GM21423 (cell line): ENCODE measurements at regions not wholly inside any gene's neighbourhood (a gene's known extent, or its start where the extent isn't known, plus 50 kb on each side); places are given as distances from the start of the nearest gene placed in this dataset.
"Not testable (repeated sequence)": the region's sequence is repeated elsewhere in the genome, so short reads cannot be mapped to it uniquely, and the experiment has no call there.

ENCODE experiments used
- ATAC-seq: cut with Tn5 transposase; IDR thresholded peaks from one replicate; pipeline ENCODE4 v1.9.1; 2021; ENCODE audit warnings: mild to moderate bottlenecking, moderate library complexity; ENCODE audit not compliant: unreplicated experiment

- ATAC-seq = no peak
These were observed 807.9 kb downstream of the PRELID2 start for GRCh38 chr5:145027286-145027685.

GRCh38 chr5:145025775-145026174, 809.4 kb downstream of the PRELID2 start:
- ATAC-seq = no peak

GRCh38 chr5:145015146-145015545, 820.0 kb downstream of the PRELID2 start:
- no peak for ATAC-seq

DNA sequence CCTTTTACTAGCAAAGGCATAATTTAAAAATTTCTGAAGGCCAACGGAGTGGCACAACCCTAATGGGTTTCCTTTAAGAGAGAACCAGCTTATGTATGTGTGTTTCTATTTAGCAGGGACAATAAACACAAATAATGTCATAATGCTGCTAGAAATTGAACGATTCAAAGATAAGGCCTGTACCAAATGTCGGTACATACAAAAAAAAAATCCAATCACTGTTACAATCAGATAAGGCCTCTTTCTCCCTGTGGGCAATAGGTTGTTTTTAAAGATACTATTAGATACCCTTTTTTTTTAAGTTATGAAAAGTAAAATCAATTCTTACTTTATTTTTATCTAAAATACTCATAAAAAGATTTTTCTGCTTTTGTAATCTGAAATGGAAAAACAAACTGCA, 821.0 kb downstream of the PRELID2 start:
- no peak for ATAC-seq

DNA sequence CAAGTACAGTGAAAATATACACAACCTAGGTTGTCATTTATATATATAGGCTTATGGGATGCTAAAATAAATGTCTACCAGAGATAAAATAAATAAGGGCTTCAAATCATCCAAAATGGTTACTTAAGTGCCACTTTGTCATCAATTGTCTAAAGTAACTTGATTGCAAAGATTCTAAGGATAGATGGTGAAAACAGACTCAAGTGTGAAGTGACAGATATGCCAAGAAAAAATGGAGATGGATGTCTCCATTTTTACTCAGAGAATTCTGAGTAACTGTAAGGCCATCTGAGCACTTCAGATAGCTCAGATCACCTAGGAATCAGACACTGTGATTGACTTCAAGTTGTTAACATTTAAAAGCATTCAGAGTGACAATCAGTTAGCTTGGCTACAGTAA, 824.3 kb downstream of the PRELID2 start:
- ATAC-seq = no peak

DNA sequence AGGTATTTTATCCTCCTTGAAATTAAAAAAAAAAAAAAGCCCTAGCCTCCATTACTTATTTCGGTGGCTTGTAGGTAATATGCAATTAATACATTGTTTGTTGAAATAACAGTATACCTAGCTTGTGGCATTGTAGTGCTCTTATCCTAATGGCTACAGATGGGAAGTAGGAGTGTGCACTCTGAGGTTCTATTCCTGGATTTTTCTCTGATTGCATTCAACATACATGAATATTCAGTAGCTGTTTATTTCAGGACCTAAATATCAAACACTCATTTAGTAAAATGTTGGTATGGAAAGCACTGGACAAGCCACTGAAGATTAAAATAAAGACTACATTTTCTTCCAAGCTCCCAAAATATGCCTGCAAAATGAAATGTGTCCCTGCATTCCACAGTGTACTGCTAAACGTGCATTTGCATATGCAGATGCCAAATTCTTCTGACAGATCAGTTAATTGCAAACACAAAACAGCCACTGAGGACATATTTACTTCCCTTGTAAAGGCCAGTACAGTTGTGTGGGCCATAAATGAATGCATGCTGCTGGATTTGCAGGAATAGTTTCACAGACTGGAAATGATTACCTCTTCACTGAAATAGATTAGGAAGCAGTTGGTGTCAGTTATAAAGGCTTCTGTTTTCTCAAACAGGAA, 826.1 kb downstream of the PRELID2 start:
- ATAC-seq = no peak

- ATAC-seq = not testable (repeated sequence)
These were observed 823.7 kb downstream of the KCTD16 start for GRCh38 chr5:144994356-144994755.

DNA sequence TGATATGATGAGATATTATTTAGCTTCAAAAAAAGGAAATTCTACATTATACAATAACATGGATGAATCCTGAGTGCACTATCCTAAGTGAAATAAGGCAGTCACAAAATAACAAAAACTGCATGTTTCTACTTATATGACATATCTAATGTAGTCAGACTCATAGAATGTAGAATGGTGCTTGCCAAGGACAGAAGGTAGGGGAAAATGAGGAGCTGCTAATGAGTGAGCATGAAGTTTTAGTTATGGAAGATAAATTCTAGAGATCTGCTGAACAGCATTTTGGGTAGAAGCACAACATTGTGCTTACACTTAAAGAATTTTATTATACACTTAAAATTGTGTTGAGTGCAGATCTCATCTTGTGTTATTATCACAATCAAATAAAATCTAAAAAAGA, 812.4 kb downstream of the KCTD16 start:
- ATAC-seq = no peak

DNA sequence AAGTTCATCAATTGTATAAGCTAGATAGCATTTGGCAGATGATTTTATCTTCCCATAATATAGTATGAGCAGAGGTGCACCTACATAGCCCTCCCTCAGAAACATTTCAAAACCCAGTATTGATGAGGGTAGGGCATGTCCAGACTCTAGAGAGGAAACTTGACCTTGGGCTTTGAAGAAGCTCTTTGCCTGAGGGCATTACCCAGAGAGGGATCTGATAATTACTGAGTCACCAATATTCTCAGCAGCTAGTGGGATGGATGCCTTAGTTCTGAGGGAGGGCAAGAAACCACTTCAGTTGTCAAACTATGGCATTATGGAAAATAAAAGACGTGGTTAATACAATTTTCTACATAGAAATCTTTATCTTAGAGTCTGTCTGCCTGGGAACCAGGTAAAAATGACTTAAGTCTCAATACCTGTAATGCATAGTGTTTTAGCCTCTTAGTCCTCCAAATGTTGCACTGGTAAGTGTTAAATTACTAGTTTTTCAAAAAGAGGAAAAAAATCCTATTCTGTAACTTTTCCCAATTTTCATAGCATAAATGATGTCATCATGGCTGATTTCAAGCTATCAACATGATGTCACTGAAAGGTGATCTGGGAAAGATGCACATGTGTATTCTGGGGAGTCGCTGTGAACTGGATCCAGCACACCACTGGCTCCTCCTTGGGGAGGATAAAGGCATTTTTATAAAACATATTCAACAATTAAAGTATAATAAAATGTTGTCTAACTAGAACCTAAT, 809.0 kb downstream of the KCTD16 start:
- ATAC-seq = no peak

GRCh38 chr5:144972317-144972716, 801.6 kb downstream of the KCTD16 start:
- no peak for ATAC-seq

DNA sequence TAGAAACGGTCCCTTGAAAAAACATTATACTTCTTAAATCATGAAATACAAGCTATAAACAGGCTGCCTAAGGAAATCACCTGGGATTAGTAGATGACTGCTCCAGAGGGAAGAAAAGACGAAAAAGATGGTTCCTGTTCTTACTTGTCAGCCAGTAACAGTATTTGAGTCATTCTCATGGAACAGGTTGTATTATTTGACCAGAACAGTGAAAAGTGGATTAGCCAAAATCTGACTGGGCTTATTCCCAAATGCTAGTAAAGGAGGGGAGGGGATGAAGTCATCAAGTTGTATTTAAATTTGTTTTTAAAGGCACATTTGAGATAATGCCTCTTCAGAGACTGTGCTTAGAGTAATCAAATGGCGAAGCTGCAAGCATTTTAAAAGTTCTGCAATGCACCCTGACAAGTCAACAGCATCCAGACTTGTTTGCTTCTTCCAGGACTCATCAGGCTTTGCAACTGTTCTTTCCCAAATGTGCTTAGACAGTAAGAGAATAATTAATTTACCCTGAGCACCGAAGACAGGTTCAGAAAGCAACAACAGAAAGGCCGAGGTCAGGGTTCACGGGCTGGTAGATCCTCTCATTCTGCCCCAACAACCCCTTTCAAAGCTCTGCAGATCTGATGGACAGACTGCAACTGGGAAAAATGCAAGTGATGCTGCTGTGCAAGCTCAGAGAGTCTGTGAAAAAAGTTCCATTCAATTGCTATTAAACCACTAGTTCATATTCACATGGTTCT, 800.6 kb downstream of the KCTD16 start:
- no peak for ATAC-seq

DNA sequence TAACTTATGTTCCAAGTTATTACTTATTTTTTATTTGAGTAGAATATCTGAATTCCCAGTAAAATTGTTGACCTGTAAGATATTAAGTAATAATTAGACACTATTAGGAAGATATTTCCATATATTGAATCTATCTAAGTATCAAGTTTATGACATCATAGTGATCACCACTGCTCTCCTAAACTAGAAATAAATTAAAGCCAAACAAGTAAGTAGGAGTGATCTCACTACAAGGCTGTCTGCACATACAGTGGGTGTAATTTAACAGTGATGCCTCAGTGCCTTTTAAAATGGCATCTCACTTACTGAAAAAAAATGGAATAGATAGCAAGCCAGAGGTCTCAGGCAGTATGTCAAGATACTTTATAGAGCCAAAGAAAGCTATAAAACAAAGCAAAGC, 789.6 kb downstream of the KCTD16 start:
- ATAC-seq = no peak

- ATAC-seq = no peak
These were observed 787.3 kb downstream of the KCTD16 start for GRCh38 chr5:144958002-144958401.

GRCh38 chr5:144950996-144951395, 780.3 kb downstream of the KCTD16 start:
- ATAC-seq = no peak

DNA sequence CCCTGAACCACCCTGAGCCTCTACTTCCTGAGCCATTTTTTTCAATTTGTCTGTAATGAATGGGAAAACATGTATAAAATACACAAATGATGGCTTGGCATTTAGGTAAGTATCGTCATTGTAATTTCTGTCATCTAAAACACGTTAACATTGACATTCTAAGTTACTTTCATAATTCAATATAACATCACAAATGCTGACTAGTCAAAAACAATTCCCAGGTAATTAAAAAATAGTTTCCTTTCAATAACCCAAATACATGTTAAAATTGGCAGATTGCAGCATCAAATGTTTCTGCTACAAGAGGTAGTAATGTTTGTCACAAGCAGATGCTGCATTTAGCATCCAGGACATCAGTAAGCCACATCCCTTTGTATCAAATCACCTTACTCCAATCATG, 776.4 kb downstream of the KCTD16 start:
- no peak for ATAC-seq

- no peak for ATAC-seq
These were observed 774.8 kb downstream of the KCTD16 start for GRCh38 chr5:144945503-144945902.

- ATAC-seq = no peak
These were observed 774.3 kb downstream of the KCTD16 start for GRCh38 chr5:144944936-144945335.

GRCh38 chr5:144941004-144941403, 770.3 kb downstream of the KCTD16 start:
- no peak for ATAC-seq

DNA sequence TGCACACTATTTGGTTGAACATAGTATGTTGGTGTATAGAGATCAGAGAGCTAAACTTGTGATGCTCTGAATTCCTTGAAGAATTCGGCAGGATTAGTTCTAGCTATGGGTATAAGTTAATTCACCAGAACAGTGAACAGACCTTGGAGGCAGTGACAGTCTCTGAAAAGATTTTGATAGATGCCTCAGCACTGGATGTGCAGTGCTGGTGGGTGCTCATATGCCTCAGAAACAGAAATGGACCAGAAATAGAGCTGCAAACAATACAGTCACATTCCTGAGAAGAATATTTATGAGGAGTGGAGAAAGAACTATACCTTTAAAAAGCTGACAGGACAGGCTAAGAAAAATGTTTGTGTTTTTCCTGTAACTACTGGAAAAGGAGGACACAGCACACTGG, 747.7 kb downstream of the KCTD16 start:
- no peak for ATAC-seq

- no peak for ATAC-seq
These were observed 744.8 kb downstream of the KCTD16 start for GRCh38 chr5:144915452-144915851.

DNA sequence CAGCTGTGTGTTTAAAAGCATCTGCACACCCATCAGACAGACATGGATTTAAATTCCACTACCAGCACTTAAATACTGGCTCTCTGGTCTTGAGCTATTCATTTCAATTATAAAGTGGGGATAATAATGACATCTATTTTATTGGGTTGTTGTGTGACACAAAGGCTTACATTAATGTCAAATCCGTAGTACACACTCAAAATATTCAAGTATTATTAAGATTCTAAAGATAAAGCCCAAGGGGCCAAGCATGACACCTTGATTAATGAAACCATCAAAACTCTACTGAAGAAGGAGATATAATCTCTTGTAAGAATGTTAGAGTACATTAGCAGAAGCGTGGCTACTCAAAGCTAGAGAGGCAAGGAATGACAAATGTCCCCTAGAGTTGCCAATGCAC, 743.0 kb downstream of the KCTD16 start:
- ATAC-seq = no peak

GRCh38 chr5:144896473-144896872, 725.8 kb downstream of the KCTD16 start:
- ATAC-seq = no peak
